ENCODE measurements at regions not wholly inside any gene's neighbourhood (a gene's known extent, or its start where the extent isn't known, plus 50 kb on each side); places are given as distances from the start of the nearest gene placed in this dataset.

GRCh38 chr10:28871665-28872064, 194.3 kb downstream of the BAMBI start:
- no peak for DNase-seq (ENCODE audit: low spot score in 2 of 2)
- Histone ChIP-seq H3K27ac (no peak overlapping the region), H3K4me3 (no peak overlapping the region), H3K36me3 (no peaks in the 10 kb centered on the region), H3K9me3 (no peaks in the 10 kb centered on the region), H3K4me1 (no peaks in the 10 kb centered on the region), H3K27me3 (no peaks in the 10 kb centered on the region)
- TF ChIP-seq POLR2A (IDR thresholded peaks at IDR 0.05) = no peak
- TF ChIP-seq CTCF (IDR thresholded peaks at IDR 0.05) = no peak
- TF ChIP-seq EP300 (IDR thresholded peaks at IDR 0.05) = no peak
- WGBS, 2 donors = 80 to 89% methylated on average over 4 of the region's 4 CpGs

DNA sequence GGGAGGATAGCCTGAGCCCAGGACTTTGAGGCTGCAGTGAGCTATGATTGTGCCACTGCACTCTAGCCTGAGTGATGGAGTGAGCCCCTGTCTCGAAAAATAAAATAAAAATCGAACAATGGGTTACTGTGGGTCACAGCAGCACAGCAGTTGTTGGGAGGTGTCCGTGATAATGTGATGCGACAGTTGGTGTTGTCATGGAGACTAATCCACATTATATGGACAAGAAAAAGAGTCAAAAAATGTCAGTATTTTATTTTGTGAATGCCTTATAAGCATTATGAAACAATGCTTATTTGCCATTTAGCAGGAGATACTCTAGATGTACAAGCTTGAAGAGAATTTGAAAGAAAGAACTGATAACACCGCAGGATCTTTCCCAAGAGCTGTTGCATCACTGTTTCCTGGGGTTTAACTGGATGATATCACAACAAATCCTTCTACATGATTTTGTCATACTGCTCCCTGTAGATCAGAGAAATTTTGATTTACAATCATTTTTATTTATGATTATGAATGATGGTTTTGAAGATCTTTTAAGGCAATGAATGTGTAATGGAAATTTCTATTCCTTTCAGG, 195.4 kb downstream of the BAMBI start:
- Histone ChIP-seq H3K4me3 (no peak overlapping the region), H3K36me3 (no peaks in the 10 kb centered on the region), H3K9me3 (no peaks in the 10 kb centered on the region), H3K27ac (no peak overlapping the region), H3K4me1 (no peaks in the 10 kb centered on the region), H3K27me3 (no peaks in the 10 kb centered on the region)
- DNase-seq (ENCODE audit: low spot score in 2 of 2) = no peak
- no peak for TF ChIP-seq POLR2A (IDR thresholded peaks at IDR 0.05)
- TF ChIP-seq EP300 (IDR thresholded peaks at IDR 0.05) = no peak
- TF ChIP-seq CTCF (IDR thresholded peaks at IDR 0.05) = no peak
- 80 to 84% methylated on average over 5 of the region's 5 CpGs for WGBS, 2 donors

- Histone ChIP-seq H3K4me3 (no peak overlapping the region), H3K27me3 (no peaks in the 10 kb centered on the region), H3K27ac (no peak overlapping the region), H3K9me3 (no peaks in the 10 kb centered on the region), H3K4me1 (no peaks in the 10 kb centered on the region), H3K36me3 (no peaks in the 10 kb centered on the region)
- DNase-seq (ENCODE audit: low spot score in 2 of 2) = no peak
- TF ChIP-seq CTCF (IDR thresholded peaks at IDR 0.05) (no peak), POLR2A (IDR thresholded peaks at IDR 0.05) (no peak), EP300 (IDR thresholded peaks at IDR 0.05) (no peak)
- WGBS, 2 donors = 73 to 83% methylated on average over 4 of the region's 4 CpGs
Observed at GRCh38 chr10:28873540-28873939, 196.2 kb downstream of the BAMBI start.

GRCh38 chr10:28874210-28874609, 196.9 kb downstream of the BAMBI start:
- no peaks in the 10 kb centered on the region for H3K36me3 ChIP-seq
- H3K27ac ChIP-seq = no peak overlapping the region
- WGBS, 2 donors = 93 to 100% methylated on average over 1 of the region's 1 CpG
- TF ChIP-seq EP300 (IDR thresholded peaks at IDR 0.05) = no peak
- TF ChIP-seq POLR2A (IDR thresholded peaks at IDR 0.05) = no peak
- TF ChIP-seq CTCF (IDR thresholded peaks at IDR 0.05) = no peak
- H3K4me1 ChIP-seq = no peaks in the 10 kb centered on the region
- H3K9me3 ChIP-seq = no peaks in the 10 kb centered on the region
- no peaks in the 10 kb centered on the region for H3K27me3 ChIP-seq
- no peak overlapping the region for H3K4me3 ChIP-seq
- DNase-seq (ENCODE audit: low spot score in 2 of 2) = no peak

DNA sequence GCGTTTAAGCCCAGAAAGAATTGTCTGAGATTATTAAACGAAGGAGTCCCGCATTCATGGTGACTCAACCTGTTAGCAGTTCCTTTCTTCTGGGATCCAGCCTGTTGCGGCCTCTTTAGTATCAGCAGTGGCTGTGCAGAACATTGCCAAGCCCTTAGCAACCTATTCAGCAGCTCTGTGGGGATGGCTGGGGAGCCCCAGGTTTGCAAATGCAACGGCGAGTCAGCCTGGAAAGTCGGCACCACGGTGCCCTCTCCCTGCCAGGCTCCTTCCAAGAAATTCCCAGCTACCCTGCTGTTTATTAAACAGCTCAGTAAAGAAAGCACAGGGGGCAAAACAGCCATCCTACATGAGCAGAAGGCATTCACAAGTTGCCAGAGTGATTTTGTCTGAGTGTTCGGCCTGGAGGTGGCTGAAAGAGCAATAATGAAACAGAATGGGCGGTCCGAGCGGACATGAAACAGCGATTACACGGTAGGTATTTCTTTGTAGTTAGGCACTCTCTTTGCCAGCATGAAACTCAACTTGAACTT, 198.3 kb downstream of the BAMBI start:
- Histone ChIP-seq H3K4me1 (no peaks in the 10 kb centered on the region), H3K36me3 (no peaks in the 10 kb centered on the region), H3K9me3 (no peaks in the 10 kb centered on the region), H3K4me3 (no peak overlapping the region), H3K27ac (no peak overlapping the region), H3K27me3 (no peaks in the 10 kb centered on the region)
- no peak for DNase-seq (ENCODE audit: low spot score in 2 of 2)
- WGBS, 2 donors = 57 to 68% methylated on average over 14 of the region's 14 CpGs
- TF ChIP-seq CTCF (IDR thresholded peaks at IDR 0.05) (no peak), POLR2A (IDR thresholded peaks at IDR 0.05) (no peak), EP300 (IDR thresholded peaks at IDR 0.05) (no peak)

Data from tibial nerve (tissue), 4 donors.